Uterus (tissue), 2 donors: ENCODE measurements at regions not wholly inside any gene's neighbourhood (a gene's known extent, or its start where the extent isn't known, plus 50 kb on each side); places are given as distances from the start of the nearest gene placed in this dataset.

ENCODE experiments used
- CTCF ChIP-seq, 4 experiments: fragments of 200-600 bp in 2 of 4; fragments of 450-650 bp in 2 of 4; sonication (generic) in 2 of 4; IDR thresholded peaks; one replicate each; pipeline ENCODE4 v1.5.1; 2016 to 2019; ENCODE audit warnings: antibody characterized with exemption in 4 of 4, mild to moderate bottlenecking in 2 of 4, moderate library complexity in 1 of 4
- POLR2A ChIP-seq, 2 donors: fragments of 450-650 bp; IDR thresholded peaks; one replicate each; pipeline ENCODE4 v1.6.1; 2016; ENCODE audit warnings: antibody characterized with exemption in 2 of 2, mild to moderate bottlenecking in 1 of 2, moderate library complexity in 1 of 2

DNA sequence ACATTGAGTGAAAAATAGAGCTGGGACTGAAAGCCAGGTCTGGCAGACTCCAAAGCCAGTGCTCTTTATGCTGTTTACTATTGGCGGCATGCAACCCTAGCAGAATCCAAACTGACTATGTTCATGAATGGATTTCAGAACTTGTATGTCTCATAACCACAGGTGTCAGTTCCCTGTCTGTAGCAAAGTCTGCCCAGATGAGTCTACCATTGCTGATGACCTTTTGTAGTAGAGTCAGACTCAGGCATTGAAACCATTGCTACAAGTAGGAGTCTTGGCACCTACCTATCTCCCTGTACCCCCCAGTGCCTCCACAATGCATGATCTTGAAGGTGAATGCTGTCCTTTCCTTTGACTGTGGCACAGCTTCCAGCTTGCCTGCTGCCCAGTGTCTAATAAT lies 157.2 kb upstream of the ROPN1 start:
- TF ChIP-seq CTCF (IDR thresholded peaks at IDR 0.05) (no peak), POLR2A (IDR thresholded peaks at IDR 0.05) (no peak)
